ENCODE measurements at regions not wholly inside any gene's neighbourhood (a gene's known extent, or its start where the extent isn't known, plus 50 kb on each side); places are given as distances from the start of the nearest gene placed in this dataset.

DNA sequence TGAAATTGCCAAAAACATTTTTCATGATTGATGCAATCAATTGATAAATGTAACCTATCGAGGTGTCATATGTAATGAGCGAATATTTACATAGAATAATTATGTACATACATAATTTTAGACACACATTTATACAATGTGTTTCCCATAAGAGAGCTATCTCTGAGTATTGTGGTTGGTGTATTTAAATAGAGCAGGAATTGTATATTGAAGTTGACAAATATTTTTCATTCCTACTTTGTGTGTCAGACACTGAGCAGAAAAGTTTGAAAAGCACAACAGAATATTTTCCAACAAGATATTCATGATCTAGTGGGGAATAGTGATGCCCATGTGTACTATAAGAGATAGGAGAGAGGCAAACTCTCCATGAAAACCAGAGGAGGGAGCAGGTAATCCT lies 295.2 kb downstream of the ANKRD50 start:
- H3K27me3 ChIP-seq: no peaks in the 10 kb centered on the region
- intact Hi-C loops (cut with DNase I): no loop called here
- no peaks in the 10 kb centered on the region for H3K4me1 ChIP-seq
- no peaks in the 10 kb centered on the region for H3K36me3 ChIP-seq
- no peak overlapping the region for H3K4me3 ChIP-seq
- ATAC-seq: no peak
- no peaks in the 10 kb centered on the region for H3K9me3 ChIP-seq
- H3K27ac ChIP-seq: no peak overlapping the region
- TF ChIP-seq POLR2A (IDR thresholded peaks at IDR 0.05): no peak
- TF ChIP-seq, protein P1, sequence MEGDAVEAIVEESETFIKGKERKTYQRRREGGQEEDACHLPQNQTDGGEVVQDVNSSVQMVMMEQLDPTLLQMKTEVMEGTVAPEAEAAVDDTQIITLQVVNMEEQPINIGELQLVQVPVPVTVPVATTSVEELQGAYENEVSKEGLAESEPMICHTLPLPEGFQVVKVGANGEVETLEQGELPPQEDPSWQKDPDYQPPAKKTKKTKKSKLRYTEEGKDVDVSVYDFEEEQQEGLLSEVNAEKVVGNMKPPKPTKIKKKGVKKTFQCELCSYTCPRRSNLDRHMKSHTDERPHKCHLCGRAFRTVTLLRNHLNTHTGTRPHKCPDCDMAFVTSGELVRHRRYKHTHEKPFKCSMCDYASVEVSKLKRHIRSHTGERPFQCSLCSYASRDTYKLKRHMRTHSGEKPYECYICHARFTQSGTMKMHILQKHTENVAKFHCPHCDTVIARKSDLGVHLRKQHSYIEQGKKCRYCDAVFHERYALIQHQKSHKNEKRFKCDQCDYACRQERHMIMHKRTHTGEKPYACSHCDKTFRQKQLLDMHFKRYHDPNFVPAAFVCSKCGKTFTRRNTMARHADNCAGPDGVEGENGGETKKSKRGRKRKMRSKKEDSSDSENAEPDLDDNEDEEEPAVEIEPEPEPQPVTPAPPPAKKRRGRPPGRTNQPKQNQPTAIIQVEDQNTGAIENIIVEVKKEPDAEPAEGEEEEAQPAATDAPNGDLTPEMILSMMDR (IDR thresholded peaks at IDR 0.05): no peak
- no peak for DNase-seq
- WGBS (ENCODE audit: insufficient coverage, low coverage, low lambda C conversion rate, missing lambda C conversion rate): 36% methylated on average over 2 of the region's 2 CpGs

GRCh38 chr4:124420166-124420695 lies 292.3 kb downstream of the ANKRD50 start:
- no peaks in the 10 kb centered on the region for H3K9me3 ChIP-seq
- 69% methylated on average over 3 of the region's 3 CpGs for WGBS (ENCODE audit: insufficient coverage, low coverage, low lambda C conversion rate, missing lambda C conversion rate)

DNA sequence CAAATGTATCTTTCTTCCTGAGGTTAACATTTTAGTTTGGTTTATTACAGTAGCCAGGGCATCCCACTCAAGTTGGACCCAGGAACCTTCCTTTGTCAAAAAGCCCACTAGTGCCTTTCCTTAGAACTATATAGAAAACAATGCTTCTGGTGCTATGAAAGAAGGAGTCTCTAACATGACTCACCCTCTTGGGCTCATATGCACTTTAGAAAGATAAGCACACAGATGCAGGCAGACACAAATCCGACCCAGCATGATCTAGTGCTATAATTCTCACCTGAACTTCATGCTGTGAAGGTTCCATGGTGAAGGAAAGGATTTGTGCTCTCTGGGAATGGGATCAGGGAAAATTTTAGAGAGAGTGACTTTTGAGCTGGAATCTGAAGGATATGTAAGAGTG lies 289.4 kb downstream of the ANKRD50 start:
- H3K36me3 ChIP-seq: no peaks in the 10 kb centered on the region
- no peak for TF ChIP-seq POLR2A (IDR thresholded peaks at IDR 0.05)
- TF ChIP-seq, protein P1 (IDR thresholded peaks at IDR 0.05): no peak
- DNase-seq (no peak), ATAC-seq (no peak)
- no peak overlapping the region for H3K27ac ChIP-seq
- H3K4me1 ChIP-seq: peaks cover 0 to 9% (median 1%) of the 10 kb centered on the region in 4 donors
- 71% methylated on average over 1 of the region's 1 CpG for WGBS (ENCODE audit: insufficient coverage, low coverage, low lambda C conversion rate, missing lambda C conversion rate)
- H3K4me3 ChIP-seq: no peak overlapping the region
- H3K27me3 ChIP-seq: no peaks in the 10 kb centered on the region
- intact Hi-C loops (cut with DNase I): no loop called here
- no peaks in the 10 kb centered on the region for H3K9me3 ChIP-seq

More at GRCh38 chr4:124420166-124420695, 292.3 kb downstream of the ANKRD50 start:
- Histone ChIP-seq H3K27ac (no peak overlapping the region), H3K27me3 (no peaks in the 10 kb centered on the region), H3K36me3 (no peaks in the 10 kb centered on the region), H3K4me3 (no peak overlapping the region), H3K4me1 (no peaks in the 10 kb centered on the region)
- ATAC-seq: no peak
- TF ChIP-seq POLR2A (IDR thresholded peaks at IDR 0.05): no peak
- TF ChIP-seq, protein P1 (IDR thresholded peaks at IDR 0.05): no peak
- DNase-seq: no peak
- intact Hi-C loops (cut with DNase I): no loop called here

GRCh38 chr4:124426279-124426678 lies 286.3 kb downstream of the ANKRD50 start:
- Histone ChIP-seq H3K4me1 (peaks cover 0 to 14% (median 7%) of the 10 kb centered on the region in 4 donors), H3K27me3 (no peaks in the 10 kb centered on the region), H3K27ac (no peak overlapping the region), H3K4me3 (no peak overlapping the region), H3K36me3 (no peaks in the 10 kb centered on the region), H3K9me3 (no peaks in the 10 kb centered on the region)
- 0% methylated on average over 1 of the region's 1 CpG for WGBS (ENCODE audit: insufficient coverage, low coverage, low lambda C conversion rate, missing lambda C conversion rate)
- DNase-seq: no peak
- ATAC-seq: no peak
- no peak for TF ChIP-seq POLR2A (IDR thresholded peaks at IDR 0.05)
- TF ChIP-seq, protein P1 (IDR thresholded peaks at IDR 0.05): no peak
- intact Hi-C loops (cut with DNase I): no loop called here
